ENCODE measurements at regions not wholly inside any gene's neighbourhood (a gene's known extent, or its start where the extent isn't known, plus 50 kb on each side); places are given as distances from the start of the nearest gene placed in this dataset.

- Histone ChIP-seq H3K27ac (no peak overlapping the region), H3K9ac (no peak overlapping the region), H4K20me1 (no peaks in the 10 kb centered on the region), H3K4me2 (no peak overlapping the region), H3K9me3 (no peaks in the 10 kb centered on the region), H3K27me3 (no peaks in the 10 kb centered on the region), H3K4me3 (no peak overlapping the region), H3K36me3 (no peaks in the 10 kb centered on the region), H3K4me1 (peaks cover under 1% of the 10 kb centered on the region; the same call in 1 of the 2 replicates)
- no peak for TF ChIP-seq Cebpa-rat (IDR thresholded peaks at IDR 0.05)
Measured at GRCh38 chr2:217683106-217683870, 319.5 kb downstream of the TNS1 start.

- Histone ChIP-seq H3K4me1 (no peaks in the 10 kb centered on the region), H3K9me3 (no peaks in the 10 kb centered on the region), H3K27me3 (no peaks in the 10 kb centered on the region), H3K27ac (no peak overlapping the region), H3K4me3 (no peak overlapping the region), H3K4me2 (no peak overlapping the region), H3K36me3 (no peaks in the 10 kb centered on the region), H4K20me1 (no peaks in the 10 kb centered on the region), H3K9ac (no peak overlapping the region)
- TF ChIP-seq Cebpa-rat (IDR thresholded peaks at IDR 0.05), result no peak
Measured at GRCh38 chr2:217681791-217682190, 321.0 kb downstream of the TNS1 start.

GRCh38 chr2:217680381-217680780, 322.4 kb downstream of the TNS1 start:
- Histone ChIP-seq H3K4me1 (no peaks in the 10 kb centered on the region), H4K20me1 (no peaks in the 10 kb centered on the region), H3K4me2 (no peak overlapping the region), H3K27ac (no peak overlapping the region), H3K9ac (no peak overlapping the region), H3K27me3 (no peaks in the 10 kb centered on the region), H3K36me3 (no peaks in the 10 kb centered on the region), H3K4me3 (no peak overlapping the region), H3K9me3 (no peaks in the 10 kb centered on the region)
- TF ChIP-seq Cebpa-rat (IDR thresholded peaks at IDR 0.05), result no peak

- Histone ChIP-seq H3K4me2 (no peak overlapping the region), H3K27me3 (no peaks in the 10 kb centered on the region), H3K4me1 (no peaks in the 10 kb centered on the region; the same call in 1 of the 2 replicates), H4K20me1 (no peaks in the 10 kb centered on the region), H3K9me3 (no peaks in the 10 kb centered on the region), H3K4me3 (no peak overlapping the region), H3K36me3 (no peaks in the 10 kb centered on the region), H3K9ac (no peak overlapping the region), H3K27ac (no peak overlapping the region)
- no peak for TF ChIP-seq Cebpa-rat (IDR thresholded peaks at IDR 0.05)
Measured at GRCh38 chr2:217673627-217674026, 329.2 kb downstream of the TNS1 start.

GRCh38 chr2:217672472-217672871, 330.3 kb downstream of the TNS1 start:
- Histone ChIP-seq H4K20me1 (no peaks in the 10 kb centered on the region), H3K9me3 (no peaks in the 10 kb centered on the region), H3K4me2 (no peak overlapping the region), H3K4me1 (no peaks in the 10 kb centered on the region; the same call in 1 of the 2 replicates), H3K9ac (no peak overlapping the region), H3K36me3 (no peaks in the 10 kb centered on the region), H3K27ac (no peak overlapping the region), H3K4me3 (no peak overlapping the region), H3K27me3 (no peaks in the 10 kb centered on the region)
- no peak for TF ChIP-seq Cebpa-rat (IDR thresholded peaks at IDR 0.05)

GRCh38 chr2:217671871-217672270, 330.9 kb downstream of the TNS1 start:
- Histone ChIP-seq H3K27me3 (no peaks in the 10 kb centered on the region), H3K4me3 (no peak overlapping the region), H3K4me1 (no peaks in the 10 kb centered on the region; the same call in 1 of the 2 replicates), H3K4me2 (no peak overlapping the region), H3K36me3 (no peaks in the 10 kb centered on the region), H3K9me3 (no peaks in the 10 kb centered on the region), H4K20me1 (no peaks in the 10 kb centered on the region), H3K27ac (no peak overlapping the region), H3K9ac (no peak overlapping the region)
- TF ChIP-seq Cebpa-rat (IDR thresholded peaks at IDR 0.05), result no peak

- Histone ChIP-seq H4K20me1 (no peaks in the 10 kb centered on the region), H3K36me3 (no peaks in the 10 kb centered on the region), H3K4me2 (no peak overlapping the region), H3K27ac (no peak overlapping the region), H3K4me3 (no peak overlapping the region), H3K27me3 (no peaks in the 10 kb centered on the region), H3K9ac (no peak overlapping the region), H3K4me1 (no peaks in the 10 kb centered on the region; the same call in 1 of the 2 replicates), H3K9me3 (no peaks in the 10 kb centered on the region)
- no peak for TF ChIP-seq Cebpa-rat (IDR thresholded peaks at IDR 0.05)
Measured at GRCh38 chr2:217671075-217671474, 331.7 kb downstream of the TNS1 start.

- H3K36me3 ChIP-seq, result no peaks in the 10 kb centered on the region
- H3K9me3 ChIP-seq, result no peaks in the 10 kb centered on the region
- H3K4me3 ChIP-seq, result no peak overlapping the region
- no peak overlapping the region for H3K27ac ChIP-seq
- no peaks in the 10 kb centered on the region; the same call in 1 of the 2 replicates for H3K4me1 ChIP-seq
- H4K20me1 ChIP-seq, result peaks cover under 1% of the 10 kb centered on the region; the same call in 1 of the 2 replicates
- TF ChIP-seq Cebpa-rat (IDR thresholded peaks at IDR 0.05), result no peak
- H3K9ac ChIP-seq, result no peak overlapping the region
- H3K4me2 ChIP-seq, result no peak overlapping the region
- H3K27me3 ChIP-seq, result no peaks in the 10 kb centered on the region
Measured at GRCh38 chr2:217669831-217670230, 333.0 kb downstream of the TNS1 start.

GRCh38 chr2:217667512-217667911, 335.3 kb downstream of the TNS1 start:
- Histone ChIP-seq H3K4me1 (no peaks in the 10 kb centered on the region; the same call in 1 of the 2 replicates), H3K9ac (no peak overlapping the region), H3K4me3 (no peak overlapping the region), H3K4me2 (no peak overlapping the region), H3K27me3 (peaks cover 14% of the 10 kb centered on the region), H3K9me3 (no peaks in the 10 kb centered on the region), H3K36me3 (no peaks in the 10 kb centered on the region), H3K27ac (no peak overlapping the region), H4K20me1 (peaks cover 21% of the 10 kb centered on the region)
- no peak for TF ChIP-seq Cebpa-rat (IDR thresholded peaks at IDR 0.05)

GRCh38 chr2:217667035-217667434, 335.8 kb downstream of the TNS1 start:
- no peak overlapping the region for H3K4me3 ChIP-seq
- H4K20me1 ChIP-seq, result peaks cover 26% of the 10 kb centered on the region
- H3K36me3 ChIP-seq, result no peaks in the 10 kb centered on the region
- H3K9ac ChIP-seq, result no peak overlapping the region
- no peaks in the 10 kb centered on the region for H3K9me3 ChIP-seq
- TF ChIP-seq Cebpa-rat (IDR thresholded peaks at IDR 0.05), result no peak
- no peak overlapping the region for H3K4me2 ChIP-seq
- H3K27ac ChIP-seq, result no peak overlapping the region
- peaks cover 19% of the 10 kb centered on the region for H3K27me3 ChIP-seq
- H3K4me1 ChIP-seq, result peaks cover under 1% of the 10 kb centered on the region; the same call in 1 of the 2 replicates
